DOHH2 (cell line): ENCODE measurements at regions not wholly inside any gene's neighbourhood (a gene's known extent, or its start where the extent isn't known, plus 50 kb on each side); places are given as distances from the start of the nearest gene placed in this dataset.

ENCODE experiments used
- H3F3A ChIP-seq: fragments of 200-600 bp; sonication (generic), shearing (Covaris generic); 2 replicates; pipeline ENCODE4 v1.6.0; 2016; ENCODE audit warnings: antibody characterized with exemption, mild to moderate bottlenecking; ENCODE audit not compliant: control insufficient read depth, insufficient read depth
- H3K27ac ChIP-seq: fragments of 200-600 bp; sonication (generic); 2 replicates; pipeline ENCODE4 v1.5.1; 2014; ENCODE audit warnings: low read depth, mild to moderate bottlenecking, low read length, moderate library complexity
- H3K27me3 ChIP-seq: fragments of 200-600 bp; sonication (generic); 2 replicates; pipeline ENCODE4 v1.6.1; 2014; ENCODE audit warnings: mild to moderate bottlenecking, low read length, mixed read lengths; ENCODE audit not compliant: control insufficient read depth
- H3K36me3 ChIP-seq: fragments of 200-600 bp; sonication (generic); 2 replicates; pipeline ENCODE4 v1.6.1; 2014; ENCODE audit warnings: mild to moderate bottlenecking, low read length, moderate library complexity, mixed read lengths; ENCODE audit not compliant: control insufficient read depth
- H3K4me1 ChIP-seq: fragments of 200-600 bp; sonication (generic); 2 replicates; pipeline ENCODE4 v1.6.1; 2014; ENCODE audit warnings: mild to moderate bottlenecking, low read length, mixed read lengths; ENCODE audit not compliant: control insufficient read depth
- H3K4me2 ChIP-seq: fragments of 200-600 bp; sonication (generic); 2 replicates; pipeline ENCODE4 v1.6.0; 2014; ENCODE audit warnings: mild to moderate bottlenecking, low read length, moderate library complexity
- H3K4me3 ChIP-seq: fragments of 200-600 bp; sonication (generic); 2 replicates; pipeline ENCODE4 v1.5.1; 2014; ENCODE audit warnings: mild to moderate bottlenecking, low read length, mixed read lengths
- H3K79me2 ChIP-seq: fragments of 200-600 bp; sonication (generic); 2 replicates; pipeline ENCODE4 v1.6.1; 2014; ENCODE audit warnings: mild to moderate bottlenecking, low read length, mixed read lengths; ENCODE audit not compliant: control insufficient read depth
- H3K9me2 ChIP-seq: fragments of 200-600 bp; sonication (generic); replicated peaks from 2 replicates; pipeline ENCODE4 v1.6.1; 2014; ENCODE audit warnings: mild to moderate bottlenecking, low read length, mixed read lengths; ENCODE audit not compliant: control insufficient read depth
- H3K9me3 ChIP-seq: fragments of 200-600 bp; sonication (generic); 2 replicates; pipeline ENCODE4 v1.6.1; 2014; ENCODE audit warnings: antibody characterized with exemption, low read length, mixed read lengths; ENCODE audit not compliant: control insufficient read depth, insufficient read depth
- H4K20me1 ChIP-seq: fragments of 200-600 bp; sonication (generic); 2 replicates; pipeline ENCODE4 v1.6.0; 2014; ENCODE audit warnings: low read depth, mild to moderate bottlenecking, antibody characterized with exemption, low read length, moderate library complexity; ENCODE audit not compliant: control insufficient read depth, insufficient read depth
- EZH2phosphoT487 ChIP-seq: fragments of 200-600 bp; sonication (generic); IDR thresholded peaks from 2 replicates; pipeline ENCODE4 v1.6.1; 2017; ENCODE audit warnings: borderline replicate concordance, mild to moderate bottlenecking, antibody characterized with exemption, low read length, moderate library complexity, mixed read lengths
- TF ChIP-seq, protein P1 (sequence below): fragments of 200-600 bp; sonication (generic); IDR thresholded peaks from one replicate; pipeline ENCODE4 v1.5.1; 2014; ENCODE audit warnings: antibody characterized with exemption, mild to moderate bottlenecking, low read depth, low read length; ENCODE audit not compliant: poor library complexity, severe bottlenecking

GRCh38 chr18:43662657-43663056, 385.4 kb upstream of the SYT4 start:
- TF ChIP-seq, protein P1, sequence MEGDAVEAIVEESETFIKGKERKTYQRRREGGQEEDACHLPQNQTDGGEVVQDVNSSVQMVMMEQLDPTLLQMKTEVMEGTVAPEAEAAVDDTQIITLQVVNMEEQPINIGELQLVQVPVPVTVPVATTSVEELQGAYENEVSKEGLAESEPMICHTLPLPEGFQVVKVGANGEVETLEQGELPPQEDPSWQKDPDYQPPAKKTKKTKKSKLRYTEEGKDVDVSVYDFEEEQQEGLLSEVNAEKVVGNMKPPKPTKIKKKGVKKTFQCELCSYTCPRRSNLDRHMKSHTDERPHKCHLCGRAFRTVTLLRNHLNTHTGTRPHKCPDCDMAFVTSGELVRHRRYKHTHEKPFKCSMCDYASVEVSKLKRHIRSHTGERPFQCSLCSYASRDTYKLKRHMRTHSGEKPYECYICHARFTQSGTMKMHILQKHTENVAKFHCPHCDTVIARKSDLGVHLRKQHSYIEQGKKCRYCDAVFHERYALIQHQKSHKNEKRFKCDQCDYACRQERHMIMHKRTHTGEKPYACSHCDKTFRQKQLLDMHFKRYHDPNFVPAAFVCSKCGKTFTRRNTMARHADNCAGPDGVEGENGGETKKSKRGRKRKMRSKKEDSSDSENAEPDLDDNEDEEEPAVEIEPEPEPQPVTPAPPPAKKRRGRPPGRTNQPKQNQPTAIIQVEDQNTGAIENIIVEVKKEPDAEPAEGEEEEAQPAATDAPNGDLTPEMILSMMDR: no peak
- no peak for TF ChIP-seq EZH2phosphoT487
- Histone ChIP-seq H3K9me2 (no peaks in the 10 kb centered on the region), H3K79me2 (no peaks in the 10 kb centered on the region), H3K36me3 (no peaks in the 10 kb centered on the region), H3K4me2 (no peak overlapping the region), H3F3A (no peaks in the 10 kb centered on the region), H3K4me1 (no peaks in the 10 kb centered on the region), H3K27me3 (no peaks in the 10 kb centered on the region), H3K4me3 (no peak overlapping the region), H4K20me1 (no peaks in the 10 kb centered on the region), H3K9me3 (no peaks in the 10 kb centered on the region), H3K27ac (no peak overlapping the region)

GRCh38 chr18:43663159-43663558, 385.9 kb upstream of the SYT4 start:
- no peaks in the 10 kb centered on the region for H3K4me1 ChIP-seq
- no peak overlapping the region for H3K27ac ChIP-seq

DNA sequence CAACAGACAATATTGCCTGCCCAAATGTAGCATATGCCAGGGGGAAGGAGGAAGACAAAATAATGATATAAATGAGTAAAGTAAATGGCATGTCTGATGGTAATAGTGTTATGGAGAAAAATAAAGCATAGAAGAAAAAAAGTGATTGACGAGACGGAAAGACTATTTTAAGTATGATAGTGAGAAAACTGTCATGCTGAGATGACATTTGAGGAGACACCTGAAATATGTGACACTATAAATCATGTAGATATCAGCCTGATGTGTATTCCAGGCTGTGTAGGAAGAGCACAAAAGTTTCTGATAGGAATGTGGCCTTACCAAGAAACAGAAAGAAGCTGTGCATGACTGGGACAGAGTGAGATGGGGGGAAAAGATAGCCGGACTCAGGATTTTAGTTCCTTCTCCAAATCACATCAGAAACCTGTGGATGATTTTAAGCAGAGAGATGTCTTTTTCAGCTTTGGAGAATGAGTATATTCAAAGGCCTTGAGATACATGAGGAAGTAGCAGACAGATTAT, 387.3 kb upstream of the SYT4 start:
- H3K9me2 ChIP-seq: no peaks in the 10 kb centered on the region
- no peak overlapping the region for H3K4me2 ChIP-seq
- no peaks in the 10 kb centered on the region for H3K27me3 ChIP-seq
- no peaks in the 10 kb centered on the region for H3F3A ChIP-seq
- no peak overlapping the region for H3K27ac ChIP-seq
- no peaks in the 10 kb centered on the region for H3K79me2 ChIP-seq
- H3K36me3 ChIP-seq: no peaks in the 10 kb centered on the region
- H4K20me1 ChIP-seq: no peaks in the 10 kb centered on the region
- TF ChIP-seq, protein P1: no peak
- TF ChIP-seq EZH2phosphoT487: no peak
- no peaks in the 10 kb centered on the region for H3K9me3 ChIP-seq
- no peak overlapping the region for H3K4me3 ChIP-seq
- no peaks in the 10 kb centered on the region for H3K4me1 ChIP-seq

More at GRCh38 chr18:43663159-43663558, 385.9 kb upstream of the SYT4 start:
- Histone ChIP-seq H3K79me2 (no peaks in the 10 kb centered on the region), H3K4me3 (no peak overlapping the region), H3F3A (no peaks in the 10 kb centered on the region), H3K36me3 (no peaks in the 10 kb centered on the region), H3K27me3 (no peaks in the 10 kb centered on the region), H4K20me1 (no peaks in the 10 kb centered on the region), H3K4me2 (no peak overlapping the region), H3K9me3 (no peaks in the 10 kb centered on the region), H3K9me2 (no peaks in the 10 kb centered on the region)
- TF ChIP-seq, protein P1: no peak
- TF ChIP-seq EZH2phosphoT487: no peak
